ENCODE measurements at regions not wholly inside any gene's neighbourhood (a gene's known extent, or its start where the extent isn't known, plus 50 kb on each side); places are given as distances from the start of the nearest gene placed in this dataset.

- no peak for DNase-seq (ENCODE audit: low spot score)
- intact Hi-C loops (cut with DNase I): loop anchor here (2.0 to 5.0 kb wide), 2 partner anchors 91 to 279 kb away; partner anchors contain the start of gene PDE1C
Observed at GRCh38 chr7:32161708-32162107, 91.5 kb upstream of the PDE1C start.

- no peak for DNase-seq (ENCODE audit: low spot score)
- intact Hi-C loops (cut with DNase I): no loop called here
Observed at GRCh38 chr7:32158751-32159745, 88.8 kb upstream of the PDE1C start.

GRCh38 chr7:32158076-32158475, 87.9 kb upstream of the PDE1C start:
- DNase-seq (ENCODE audit: low spot score): no peak
- intact Hi-C loops (cut with DNase I): no loop called here

GRCh38 chr7:32155712-32156111, 85.5 kb upstream of the PDE1C start:
- no peak for DNase-seq (ENCODE audit: low spot score)
- intact Hi-C loops (cut with DNase I): no loop called here

- intact Hi-C loops (cut with DNase I): loop anchor here (5.0 kb wide), 1 partner anchor 62 kb away; no protein-coding TSS in a partner anchor
- DNase-seq (ENCODE audit: low spot score): peak; percentile 86
Observed at GRCh38 chr7:32154797-32155196, 84.6 kb upstream of the PDE1C start.

- no peak for DNase-seq (ENCODE audit: low spot score)
- intact Hi-C loops (cut with DNase I): loop anchor here (5.0 kb wide), 1 partner anchor 61 kb away; no protein-coding TSS in a partner anchor
Observed at GRCh38 chr7:32153006-32153405, 82.8 kb upstream of the PDE1C start.

GRCh38 chr7:32152576-32152975, 82.4 kb upstream of the PDE1C start:
- DNase-seq (ENCODE audit: low spot score): no peak
- intact Hi-C loops (cut with DNase I): loop anchor here (5.0 kb wide), 1 partner anchor 60 kb away; no protein-coding TSS in a partner anchor

- intact Hi-C loops (cut with DNase I): loop anchor here (5.0 kb wide), 1 partner anchor 58 kb away; no protein-coding TSS in a partner anchor
- no peak for DNase-seq (ENCODE audit: low spot score)
Observed at GRCh38 chr7:32150589-32150988, 80.4 kb upstream of the PDE1C start.

GRCh38 chr7:32150039-32150438, 79.8 kb upstream of the PDE1C start:
- peak; percentile 83 for DNase-seq (ENCODE audit: low spot score)
- intact Hi-C loops (cut with DNase I): loop anchor here (5.0 kb wide), 1 partner anchor 58 kb away; no protein-coding TSS in a partner anchor

- intact Hi-C loops (cut with DNase I): no loop called here
- no peak for DNase-seq (ENCODE audit: low spot score)
Observed at GRCh38 chr7:32147546-32148268, 77.5 kb upstream of the PDE1C start.

GRCh38 chr7:32145911-32146310, 75.7 kb upstream of the PDE1C start:
- intact Hi-C loops (cut with DNase I): no loop called here

GRCh38 chr7:32144676-32145075, 74.5 kb upstream of the PDE1C start:
- intact Hi-C loops (cut with DNase I): no loop called here
- no peak for DNase-seq (ENCODE audit: low spot score)

More at GRCh38 chr7:32145911-32146310, 75.7 kb upstream of the PDE1C start:
- DNase-seq (ENCODE audit: low spot score): no peak

- no peak for DNase-seq (ENCODE audit: low spot score)
- intact Hi-C loops (cut with DNase I): no loop called here
Observed at GRCh38 chr7:32143301-32143700, 73.1 kb upstream of the PDE1C start.

- DNase-seq (ENCODE audit: low spot score): no peak
- intact Hi-C loops (cut with DNase I): no loop called here
Observed at GRCh38 chr7:32142649-32143048, 72.4 kb upstream of the PDE1C start.

- intact Hi-C loops (cut with DNase I): no loop called here
- DNase-seq (ENCODE audit: low spot score): no peak
Observed at GRCh38 chr7:32140210-32140939, 70.2 kb upstream of the PDE1C start.

- no peak for DNase-seq (ENCODE audit: low spot score)
- intact Hi-C loops (cut with DNase I): no loop called here
Observed at GRCh38 chr7:32137059-32137458, 66.9 kb upstream of the PDE1C start.

- intact Hi-C loops (cut with DNase I): no loop called here
- no peak for DNase-seq (ENCODE audit: low spot score)
Observed at GRCh38 chr7:32131091-32131490, 60.9 kb upstream of the PDE1C start.

GRCh38 chr7:32126843-32127242, 56.6 kb upstream of the PDE1C start:
- intact Hi-C loops (cut with DNase I): no loop called here
- DNase-seq (ENCODE audit: low spot score): no peak
